Esophagus squamous epithelium (tissue), 5 donors: ENCODE measurements at regions not wholly inside any gene's neighbourhood (a gene's known extent, or its start where the extent isn't known, plus 50 kb on each side); places are given as distances from the start of the nearest gene placed in this dataset.

Source experiments
- DNase-seq: peaks from one replicate; lab custom pipeline; 2025; lab: John Stamatoyannopoulos, UW
- H3K27ac ChIP-seq, 4 donors: fragments of 200-600 bp; sonication (generic); one replicate each; pipeline ENCODE4 v1.5.1; 2016 to 2019; ENCODE audit warnings: mild to moderate bottlenecking in 1 of 4
- H3K27me3 ChIP-seq, 4 donors: fragments of 200-600 bp; sonication (generic); 1 replicate in 3 of 4; 2 replicates in 1 of 4; pipeline versions ENCODE4 v1.5.1 to v1.6.0; 2017 to 2021; ENCODE audit warnings: antibody characterized with exemption in 1 of 4
- H3K36me3 ChIP-seq, 3 donors: fragments of 200-600 bp; sonication (generic); one replicate each; pipeline ENCODE4 v1.5.1; 2016 to 2019
- H3K4me1 ChIP-seq, 3 donors: fragments of 200-600 bp; sonication (generic); one replicate each; pipeline ENCODE4 v1.5.1; 2017 to 2019
- H3K4me3 ChIP-seq, 4 donors: fragments of 200-600 bp; sonication (generic); 1 replicate in 3 of 4; 2 replicates in 1 of 4; pipeline ENCODE4 v1.5.1; 2016 to 2019; ENCODE audit warnings: mild to moderate bottlenecking in 2 of 4, moderate library complexity in 1 of 4
- H3K9me3 ChIP-seq, 3 donors: fragments of 200-600 bp; sonication (generic); one replicate each; pipeline ENCODE4 v1.5.1; 2016 to 2019
- POLR2A ChIP-seq, 4 donors: fragments of 450-650 bp; IDR thresholded peaks; one replicate each; pipeline ENCODE4 v1.6.1; 2017; ENCODE audit warnings: antibody characterized with exemption in 4 of 4, mild to moderate bottlenecking in 4 of 4, moderate library complexity in 3 of 4
- WGBS, 2 donors: methylation state at CpG; one replicate each; pipeline ENCODE4 v1.1.5; 2018; 5-methylcytosine and 5-hydroxymethylcytosine counted together
- intact Hi-C: fragments of 100-400 bp; cut with DNase I; formaldehyde crosslinking; loops from one replicate; pipeline ENCODE4 v1.15.0; 2022
- TF ChIP-seq, protein P1 (sequence below), 6 experiments: fragments of 450-650 bp in 4 of 6; fragments of 200-600 bp in 2 of 6; sonication (generic) in 2 of 6; IDR thresholded peaks; one replicate each; pipeline ENCODE4 v1.5.1; 2016 to 2019; ENCODE audit warnings: antibody characterized with exemption in 6 of 6, mild to moderate bottlenecking in 4 of 6, moderate library complexity in 4 of 6
- donor health status: DM: yes; HTN: yes; CAD: no.

- no peaks in the 10 kb centered on the region for H3K36me3 ChIP-seq
- H3K4me3 ChIP-seq, result no peak overlapping the region
- no peak for TF ChIP-seq POLR2A (IDR thresholded peaks at IDR 0.05)
- TF ChIP-seq, protein P1, sequence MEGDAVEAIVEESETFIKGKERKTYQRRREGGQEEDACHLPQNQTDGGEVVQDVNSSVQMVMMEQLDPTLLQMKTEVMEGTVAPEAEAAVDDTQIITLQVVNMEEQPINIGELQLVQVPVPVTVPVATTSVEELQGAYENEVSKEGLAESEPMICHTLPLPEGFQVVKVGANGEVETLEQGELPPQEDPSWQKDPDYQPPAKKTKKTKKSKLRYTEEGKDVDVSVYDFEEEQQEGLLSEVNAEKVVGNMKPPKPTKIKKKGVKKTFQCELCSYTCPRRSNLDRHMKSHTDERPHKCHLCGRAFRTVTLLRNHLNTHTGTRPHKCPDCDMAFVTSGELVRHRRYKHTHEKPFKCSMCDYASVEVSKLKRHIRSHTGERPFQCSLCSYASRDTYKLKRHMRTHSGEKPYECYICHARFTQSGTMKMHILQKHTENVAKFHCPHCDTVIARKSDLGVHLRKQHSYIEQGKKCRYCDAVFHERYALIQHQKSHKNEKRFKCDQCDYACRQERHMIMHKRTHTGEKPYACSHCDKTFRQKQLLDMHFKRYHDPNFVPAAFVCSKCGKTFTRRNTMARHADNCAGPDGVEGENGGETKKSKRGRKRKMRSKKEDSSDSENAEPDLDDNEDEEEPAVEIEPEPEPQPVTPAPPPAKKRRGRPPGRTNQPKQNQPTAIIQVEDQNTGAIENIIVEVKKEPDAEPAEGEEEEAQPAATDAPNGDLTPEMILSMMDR (IDR thresholded peaks at IDR 0.05), result no peak
- no peaks in the 10 kb centered on the region for H3K9me3 ChIP-seq
- no peak for DNase-seq
- no peaks in the 10 kb centered on the region for H3K4me1 ChIP-seq
- peaks cover 0 to 4% (median 0%) of the 10 kb centered on the region in 4 donors for H3K27me3 ChIP-seq
- intact Hi-C loops, result no loop called here
- 68 to 72% methylated on average over 8 to 9 of the region's 9 CpGs for WGBS, 2 donors
- H3K27ac ChIP-seq, result no peak overlapping the region
These were observed 142.9 kb downstream of the SHOX start for GRCh38 chrX:773292-774025.

GRCh38 chrX:771536-771935 lies 140.9 kb downstream of the SHOX start:
- Histone ChIP-seq H3K4me3 (no peak overlapping the region), H3K27ac (no peak overlapping the region), H3K27me3 (peaks cover 0 to 4% (median 0%) of the 10 kb centered on the region in 4 donors), H3K36me3 (no peaks in the 10 kb centered on the region), H3K4me1 (no peaks in the 10 kb centered on the region), H3K9me3 (no peaks in the 10 kb centered on the region)
- 38 to 54% methylated on average over 5 of the region's 6 CpGs for WGBS, 2 donors
- TF ChIP-seq POLR2A (IDR thresholded peaks at IDR 0.05), result no peak
- TF ChIP-seq, protein P1 (IDR thresholded peaks at IDR 0.05), result no peak
- no peak for DNase-seq
- intact Hi-C loops, result no loop called here

DNA sequence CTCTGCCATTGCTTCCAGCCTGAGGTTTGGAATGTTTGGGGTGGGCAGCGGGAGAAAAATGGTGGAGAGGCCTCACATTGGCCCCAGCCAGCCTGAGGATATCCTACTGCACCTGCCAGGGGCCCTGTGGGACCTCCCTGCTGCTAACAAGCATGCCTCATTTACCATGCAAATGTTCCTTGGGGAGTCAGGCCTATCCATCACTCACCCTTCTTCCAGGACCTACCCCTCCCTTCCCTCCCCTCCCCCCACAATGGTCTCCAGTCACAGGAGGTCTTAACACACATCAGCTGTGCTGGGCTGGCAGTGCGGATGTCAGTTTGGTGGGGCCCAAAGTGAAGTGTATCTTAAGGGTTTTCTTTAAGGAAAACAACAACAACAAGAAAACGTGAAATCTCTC lies 139.2 kb downstream of the SHOX start:
- Histone ChIP-seq H3K4me1 (no peaks in the 10 kb centered on the region), H3K9me3 (no peaks in the 10 kb centered on the region), H3K4me3 (no peak overlapping the region), H3K27ac (no peak overlapping the region), H3K27me3 (peaks cover 0 to 4% (median 0%) of the 10 kb centered on the region in 4 donors), H3K36me3 (no peaks in the 10 kb centered on the region)
- no peak for DNase-seq
- intact Hi-C loops, result no loop called here
- 30 to 33% methylated on average over 2 to 3 of the region's 3 CpGs for WGBS, 2 donors
- TF ChIP-seq, protein P1 (IDR thresholded peaks at IDR 0.05), result no peak
- TF ChIP-seq POLR2A (IDR thresholded peaks at IDR 0.05), result no peak

GRCh38 chrX:768596-768995 lies 138.0 kb downstream of the SHOX start:
- intact Hi-C loops, result no loop called here
- no peaks in the 10 kb centered on the region for H3K9me3 ChIP-seq
- TF ChIP-seq, protein P1 (IDR thresholded peaks at IDR 0.05), result no peak
- TF ChIP-seq POLR2A (IDR thresholded peaks at IDR 0.05), result no peak
- H3K4me1 ChIP-seq, result no peaks in the 10 kb centered on the region
- no peak overlapping the region for H3K27ac ChIP-seq
- no peak for DNase-seq
- no peaks in the 10 kb centered on the region for H3K36me3 ChIP-seq
- WGBS, 2 donors, result 63 to 71% methylated on average over 7 of the region's 7 CpGs
- H3K27me3 ChIP-seq, result peaks cover 0 to 4% (median 0%) of the 10 kb centered on the region in 4 donors
- H3K4me3 ChIP-seq, result no peak overlapping the region

GRCh38 chrX:758917-759316 lies 128.3 kb downstream of the SHOX start:
- no peaks in the 10 kb centered on the region for H3K36me3 ChIP-seq
- peaks cover 0 to 3% (median 0%) of the 10 kb centered on the region in 3 donors for H3K9me3 ChIP-seq
- TF ChIP-seq, protein P1 (IDR thresholded peaks at IDR 0.05), result no peak
- no peak for TF ChIP-seq POLR2A (IDR thresholded peaks at IDR 0.05)
- no peak for DNase-seq
- no peaks in the 10 kb centered on the region for H3K4me1 ChIP-seq
- WGBS, 2 donors, result 78% methylated on average over 6 of the region's 6 CpGs
- no peak overlapping the region for H3K4me3 ChIP-seq
- no peak overlapping the region for H3K27ac ChIP-seq
- H3K27me3 ChIP-seq, result no peaks in the 10 kb centered on the region
- intact Hi-C loops, result no loop called here
